ENCODE measurements at regions not wholly inside any gene's neighbourhood (a gene's known extent, or its start where the extent isn't known, plus 50 kb on each side); places are given as distances from the start of the nearest gene placed in this dataset.

- Histone ChIP-seq H3K4me1 (ENCODE audit: insufficient read depth, low read length) (no peaks in the 10 kb centered on the region), H3K27me3 (ENCODE audit: insufficient read depth, low read length, poor library complexity) (no peaks in the 10 kb centered on the region), H3K27ac (ENCODE audit: low read length) (no peak overlapping the region), H3K9ac (ENCODE audit: low read depth, low read length) (no peak overlapping the region), H2AFZ (ENCODE audit: low read depth, low read length) (no peak overlapping the region), H3K36me3 (ENCODE audit: insufficient read depth, low read length) (no peaks in the 10 kb centered on the region), H3K4me2 (ENCODE audit: insufficient read depth, low read length) (no peak overlapping the region), H4K20me1 (ENCODE audit: insufficient read depth, low read length) (no peaks in the 10 kb centered on the region), H3K79me2 (ENCODE audit: insufficient read depth, low read length) (no peaks in the 10 kb centered on the region), H3K4me3 (ENCODE audit: low read depth in 1 of 2, low read length in 2 of 2) (no peak overlapping the region), H3K9me3 (ENCODE audit: insufficient read depth, low read length, severe bottlenecking) (no peaks in the 10 kb centered on the region)
- DNase-seq (no peak), ATAC-seq (ENCODE audit: insufficient read depth, low read depth) (no peak)
- TF ChIP-seq EZH2 (IDR thresholded peaks at IDR 0.05; ENCODE audit: borderline replicate concordance, low read depth, low read length, severe bottlenecking) (no peak), CTCF (IDR thresholded peaks at IDR 0.05; ENCODE audit: borderline replicate concordance, extremely low read depth, low read length, poor library complexity, severe bottlenecking) (no peak)
Observed at GRCh38 chr11:95282291-95282751, 51.3 kb upstream of the SESN3 start.

Data from DND-41 (cell line).